Gastrocnemius medialis (tissue), 4 donors: ENCODE measurements at regions not wholly inside any gene's neighbourhood (a gene's known extent, or its start where the extent isn't known, plus 50 kb on each side); places are given as distances from the start of the nearest gene placed in this dataset.

ENCODE experiments used
- CTCF ChIP-seq, 5 experiments: fragments of 450-650 bp in 3 of 5; fragments of 200-600 bp in 2 of 5; sonication (generic) in 2 of 5; IDR thresholded peaks in 4 of 5; conservative IDR thresholded peaks in 1 of 5; 1 replicate in 4 of 5; 2 replicates in 1 of 5; pipeline ENCODE4 v1.5.1; 2016 to 2019; ENCODE audit warnings: antibody characterized with exemption in 5 of 5, mild to moderate bottlenecking in 3 of 5, moderate library complexity in 3 of 5
- POLR2A ChIP-seq, 2 donors: fragments of 450-650 bp; IDR thresholded peaks; one replicate each; pipeline ENCODE4 v1.6.1; 2017; ENCODE audit warnings: antibody characterized with exemption in 2 of 2, mild to moderate bottlenecking in 2 of 2, moderate library complexity in 2 of 2

GRCh38 chr2:217030081-217030480, 170.2 kb upstream of the TNP1 start:
- no peak for TF ChIP-seq POLR2A (IDR thresholded peaks at IDR 0.05)
- no peak for TF ChIP-seq CTCF (IDR thresholded peaks at IDR 0.05 in 4 of 5, conservative IDR thresholded peaks at IDR 0.05 in 1 of 5)
